ENCODE measurements at regions not wholly inside any gene's neighbourhood (a gene's known extent, or its start where the extent isn't known, plus 50 kb on each side); places are given as distances from the start of the nearest gene placed in this dataset.

- H3K27me3 ChIP-seq = no peaks in the 10 kb centered on the region
- H3K4me3 ChIP-seq = no peak overlapping the region
- intact Hi-C loops (cut with DNase I; ENCODE audit: low total_unique reads) = no loop called here
- H3K9me3 ChIP-seq = peaks cover 0 to 25% (median 18%) of the 10 kb centered on the region in 3 donors
- no peak for DNase-seq
- no peaks in the 10 kb centered on the region for H3K36me3 ChIP-seq
- H3K27ac ChIP-seq = no peak overlapping the region
- H3K4me1 ChIP-seq = no peaks in the 10 kb centered on the region
- TF ChIP-seq CTCF (IDR thresholded peaks at IDR 0.05) = no peak
These were observed 59.3 kb upstream of the TACR1 start for GRCh38 chr2:75258620-75259019.

GRCh38 chr2:75256485-75256884 lies 57.2 kb upstream of the TACR1 start:
- intact Hi-C loops (cut with DNase I; ENCODE audit: low total_unique reads) = no loop called here
- no peak overlapping the region for H3K4me3 ChIP-seq
- H3K27me3 ChIP-seq = no peaks in the 10 kb centered on the region
- H3K9me3 ChIP-seq = peaks cover 0 to 25% (median 18%) of the 10 kb centered on the region in 3 donors
- TF ChIP-seq CTCF (IDR thresholded peaks at IDR 0.05) = no peak
- no peak for DNase-seq
- no peaks in the 10 kb centered on the region for H3K4me1 ChIP-seq
- H3K27ac ChIP-seq = no peak overlapping the region
- no peaks in the 10 kb centered on the region for H3K36me3 ChIP-seq

- Histone ChIP-seq H3K27me3 (no peaks in the 10 kb centered on the region), H3K4me1 (no peaks in the 10 kb centered on the region), H3K27ac (no peak overlapping the region), H3K4me3 (no peak overlapping the region), H3K9me3 (peaks cover 2 to 29% (median 11%) of the 10 kb centered on the region in 3 donors), H3K36me3 (no peaks in the 10 kb centered on the region)
- no peak for TF ChIP-seq CTCF (IDR thresholded peaks at IDR 0.05)
- intact Hi-C loops (cut with DNase I; ENCODE audit: low total_unique reads) = no loop called here
- DNase-seq = no peak
These were observed 54.2 kb upstream of the TACR1 start for GRCh38 chr2:75253526-75253925.

GRCh38 chr2:75251896-75252295 lies 52.6 kb upstream of the TACR1 start:
- Histone ChIP-seq H3K27me3 (no peaks in the 10 kb centered on the region), H3K4me1 (no peaks in the 10 kb centered on the region), H3K4me3 (no peak overlapping the region), H3K27ac (no peak overlapping the region), H3K9me3 (peaks cover 2 to 22% (median 14%) of the 10 kb centered on the region in 3 donors), H3K36me3 (no peaks in the 10 kb centered on the region)
- TF ChIP-seq CTCF (IDR thresholded peaks at IDR 0.05) = no peak
- no peak for DNase-seq
- intact Hi-C loops (cut with DNase I; ENCODE audit: low total_unique reads) = no loop called here

All from tibial artery (tissue), 4 donors.